ENCODE measurements at regions not wholly inside any gene's neighbourhood (a gene's known extent, or its start where the extent isn't known, plus 50 kb on each side); places are given as distances from the start of the nearest gene placed in this dataset.
"Not testable (repeated sequence)": the region's sequence is repeated elsewhere in the genome, so short reads cannot be mapped to it uniquely, and the experiment has no call there.

DNA sequence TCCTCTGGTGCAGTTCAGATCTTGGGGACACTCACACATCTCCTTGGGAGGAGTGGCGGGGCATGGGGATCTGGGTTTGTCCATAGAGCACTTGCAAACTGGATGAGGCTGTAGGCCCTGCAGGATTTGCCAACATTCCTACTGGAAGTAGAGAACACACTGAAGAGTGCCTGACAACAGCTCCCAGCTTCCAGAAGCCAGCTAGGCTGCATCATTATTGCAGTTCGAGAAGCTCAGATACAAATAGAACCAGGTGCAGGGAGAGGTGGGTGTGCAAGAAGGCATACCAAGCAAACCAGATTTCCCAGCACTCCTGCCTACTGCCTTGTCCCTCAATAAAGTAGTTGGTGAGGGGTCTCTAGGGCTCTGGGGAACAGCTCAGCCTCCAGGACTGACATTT is 52.5 kb downstream of the RHOB start:
- no peak for DNase-seq (ENCODE audit: low spot score)

DNA sequence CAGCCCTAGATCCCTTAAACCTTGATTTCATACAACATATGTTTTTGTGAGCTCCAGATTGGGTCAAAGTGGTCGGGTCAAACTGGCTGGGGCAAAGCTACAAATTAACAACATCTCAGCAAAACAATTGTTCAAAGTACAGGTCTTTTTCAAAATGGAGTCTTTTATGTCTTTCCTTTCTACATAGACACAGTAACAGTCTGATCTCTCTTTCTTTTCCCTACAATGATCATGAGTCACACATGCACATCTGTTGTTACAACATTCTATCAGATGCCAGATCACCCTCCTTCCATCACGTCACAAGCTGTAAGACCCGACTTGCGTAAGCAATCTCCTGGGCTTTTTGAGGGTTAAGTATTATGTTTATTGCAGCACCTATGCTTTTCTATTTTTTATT is 55.1 kb downstream of the RHOB start:
- no peak for DNase-seq (ENCODE audit: low spot score)

DNA sequence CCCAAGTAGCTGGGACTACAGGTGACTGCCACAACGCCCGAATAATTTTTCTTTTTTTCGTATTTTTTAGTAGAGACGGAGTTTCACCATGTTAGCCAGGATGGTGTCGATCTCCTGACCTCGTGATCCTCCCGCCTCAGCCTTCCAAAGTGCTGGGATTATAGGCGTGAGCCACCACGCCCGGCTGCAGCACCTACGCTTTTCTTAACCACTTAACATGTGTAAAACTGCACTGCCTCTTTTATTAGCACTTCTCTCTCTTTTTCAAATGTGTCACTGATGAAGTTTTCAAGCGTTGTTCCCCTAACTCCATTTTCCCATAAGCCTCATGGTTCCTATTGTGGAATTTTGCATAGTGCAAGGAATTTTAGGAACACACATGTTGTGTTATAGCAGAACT is 55.6 kb downstream of the RHOB start:
- DNase-seq (ENCODE audit: low spot score), result not testable (repeated sequence)

DNA sequence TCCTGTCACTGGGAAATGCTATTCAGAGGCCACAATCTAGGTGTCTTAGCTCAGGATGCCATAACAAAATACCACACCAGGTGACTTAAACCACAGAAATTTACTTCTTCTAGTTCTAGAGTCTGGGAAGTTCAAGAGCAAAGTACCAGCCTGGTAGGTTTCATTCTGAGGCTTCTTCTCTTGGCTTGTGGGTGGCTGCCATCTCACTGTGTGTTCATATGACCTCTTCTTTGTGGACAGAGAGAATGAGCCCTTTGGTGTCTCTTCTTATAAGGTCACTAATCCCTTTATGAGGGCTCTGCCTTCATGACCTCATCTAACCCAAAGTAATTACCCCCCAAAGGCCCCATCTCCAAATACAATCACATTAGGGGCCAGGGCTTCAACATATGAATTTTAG is 57.3 kb downstream of the RHOB start:
- no peak for DNase-seq (ENCODE audit: low spot score)

DNA sequence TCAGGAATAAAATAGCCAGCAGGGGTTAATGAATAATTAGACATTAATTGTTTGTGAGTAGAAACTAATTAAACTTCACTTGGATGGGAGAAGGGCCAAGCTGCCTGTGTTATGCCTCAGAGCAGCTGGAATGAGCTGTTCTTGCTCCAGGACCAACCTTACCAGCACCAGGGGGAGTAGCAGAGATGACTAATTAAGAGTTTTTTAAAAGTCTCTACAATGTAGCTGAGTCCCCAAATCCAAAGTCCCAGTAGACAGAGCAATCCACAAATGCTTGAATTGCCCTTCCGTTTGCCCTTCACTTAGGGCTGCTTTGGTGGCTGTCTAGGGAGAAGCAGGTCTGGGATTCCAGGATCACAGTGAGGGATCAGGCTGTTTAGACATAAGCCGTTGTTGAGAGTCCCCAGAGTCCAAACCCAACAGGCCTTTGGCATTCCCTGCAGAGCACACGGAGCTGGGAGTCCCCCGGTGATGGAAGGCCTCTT is 59.4 kb downstream of the RHOB start:
- DNase-seq (ENCODE audit: low spot score), result no peak

DNA sequence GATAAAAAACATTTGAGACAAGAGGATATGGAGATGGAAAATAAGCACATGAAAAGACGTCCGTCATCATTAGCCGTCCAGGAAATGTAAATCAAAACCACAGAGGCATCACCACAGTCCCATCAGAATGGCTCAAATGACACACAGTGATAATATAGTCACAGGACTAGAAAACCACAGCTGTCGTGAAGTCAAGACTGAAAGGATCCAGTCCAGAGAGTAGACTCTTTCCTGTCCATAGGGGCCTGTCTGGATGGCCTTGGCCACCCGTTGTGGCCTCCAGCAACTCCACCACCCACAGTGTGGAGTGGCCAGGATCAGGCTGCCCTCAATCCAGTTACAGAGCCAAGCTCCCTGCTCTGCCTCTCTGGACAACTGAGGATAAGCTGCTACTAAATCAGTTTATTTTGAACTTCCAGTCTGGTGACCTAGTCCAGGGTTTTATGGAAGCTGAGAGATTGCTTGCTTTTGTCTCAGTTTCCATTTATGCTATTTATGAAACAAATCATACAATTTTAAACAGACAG is 60.4 kb downstream of the RHOB start:
- no peak for DNase-seq (ENCODE audit: low spot score)

DNA sequence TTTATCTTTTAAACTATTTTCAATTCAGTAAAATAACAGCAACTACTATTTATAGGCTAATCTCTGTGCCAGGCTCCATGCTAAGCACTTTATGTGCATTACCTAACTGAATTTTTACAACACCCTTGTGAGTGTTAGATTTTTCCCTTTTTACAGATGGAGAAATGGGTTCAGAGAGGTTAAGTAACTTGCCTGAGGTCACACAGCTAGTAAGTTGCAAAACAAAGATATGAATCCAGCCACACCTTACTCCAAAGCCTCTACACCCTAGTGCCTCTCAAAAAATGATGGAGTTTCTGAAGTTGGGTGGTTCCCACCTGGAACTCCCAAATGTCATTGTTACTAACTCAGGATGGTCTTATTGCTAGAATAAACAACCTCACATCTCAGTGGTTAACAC is 60.8 kb downstream of the RHOB start:
- DNase-seq (ENCODE audit: low spot score), result no peak

DNA sequence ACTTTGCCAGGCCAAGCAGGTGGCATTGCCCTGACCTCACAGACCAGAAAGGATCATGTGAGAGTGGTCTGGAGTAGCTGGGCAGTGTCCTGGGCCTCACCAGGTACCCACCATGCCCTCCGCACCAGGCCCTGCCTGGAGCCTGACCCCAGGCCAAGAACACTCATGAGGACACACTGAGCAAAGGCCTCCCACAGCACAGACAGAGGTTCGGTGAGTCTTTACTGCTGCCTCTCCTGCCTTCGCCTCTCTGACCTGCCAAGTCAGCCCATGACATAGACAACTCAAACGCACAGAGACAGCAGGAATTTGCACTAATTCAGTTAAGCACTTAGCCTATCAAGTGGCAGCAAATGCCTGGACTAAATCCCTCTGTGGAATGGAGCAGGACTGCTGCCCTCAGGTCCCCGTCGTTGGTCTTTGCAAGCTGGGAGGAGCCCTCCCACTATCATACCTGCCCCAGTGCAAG is 62.5 kb downstream of the RHOB start:
- DNase-seq (ENCODE audit: low spot score), result no peak

DNA sequence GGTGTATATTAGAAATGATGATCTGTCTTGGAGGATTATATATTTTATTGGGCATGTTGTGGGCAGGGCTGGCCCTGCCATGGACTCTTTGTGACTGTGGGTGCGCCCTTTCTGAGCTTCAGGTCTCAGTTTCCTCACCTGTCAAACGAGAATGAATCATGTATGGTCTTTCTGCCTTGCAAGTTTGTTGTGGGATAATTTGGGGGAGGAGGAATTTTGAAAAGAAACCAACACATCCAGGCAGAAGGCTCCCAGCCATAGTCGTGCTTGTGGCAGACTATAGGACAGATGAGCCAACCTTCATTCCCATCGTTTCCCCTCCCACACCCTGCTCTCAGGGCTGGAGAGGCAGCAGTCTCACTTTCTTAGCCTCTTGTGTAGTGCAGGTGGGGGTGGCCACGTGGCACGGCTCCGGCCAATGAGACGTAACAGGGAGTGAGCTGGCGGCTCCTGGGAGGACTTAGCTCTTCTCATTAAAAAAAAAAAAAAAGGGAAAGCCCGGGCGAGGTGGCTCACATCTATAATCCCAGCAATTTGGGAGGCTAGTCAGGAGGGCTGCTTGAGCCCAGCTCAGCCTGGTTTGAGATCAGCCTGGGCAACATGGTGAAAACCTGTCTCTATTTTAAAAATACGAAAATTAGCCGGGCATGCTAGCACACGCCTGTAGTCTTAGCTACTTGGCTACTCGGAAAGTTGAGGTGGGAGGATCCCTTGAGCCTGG is 63.1 kb downstream of the RHOB start:
- peak; percentile 77 for DNase-seq (ENCODE audit: low spot score)

DNA sequence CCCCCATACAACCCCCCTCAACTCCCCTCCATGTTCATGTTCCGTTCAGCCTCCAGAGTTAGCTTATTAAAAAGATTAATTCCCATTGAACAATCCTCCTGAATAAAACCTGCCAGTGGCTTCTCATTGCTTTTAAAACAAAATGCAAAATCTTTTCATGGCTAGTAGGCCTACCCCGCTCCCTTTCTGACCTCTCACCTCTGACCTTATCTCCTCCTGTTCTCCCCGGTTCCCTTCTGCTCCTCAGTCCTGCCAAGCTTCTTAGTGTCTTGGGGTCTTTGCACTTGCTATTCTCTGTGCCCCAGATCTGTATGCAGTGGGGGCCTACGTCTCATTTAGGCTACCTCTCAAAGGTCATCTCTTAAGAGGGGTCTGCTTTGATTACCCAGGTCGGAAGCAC is 64.3 kb downstream of the RHOB start:
- DNase-seq (ENCODE audit: low spot score), result no peak

DNA sequence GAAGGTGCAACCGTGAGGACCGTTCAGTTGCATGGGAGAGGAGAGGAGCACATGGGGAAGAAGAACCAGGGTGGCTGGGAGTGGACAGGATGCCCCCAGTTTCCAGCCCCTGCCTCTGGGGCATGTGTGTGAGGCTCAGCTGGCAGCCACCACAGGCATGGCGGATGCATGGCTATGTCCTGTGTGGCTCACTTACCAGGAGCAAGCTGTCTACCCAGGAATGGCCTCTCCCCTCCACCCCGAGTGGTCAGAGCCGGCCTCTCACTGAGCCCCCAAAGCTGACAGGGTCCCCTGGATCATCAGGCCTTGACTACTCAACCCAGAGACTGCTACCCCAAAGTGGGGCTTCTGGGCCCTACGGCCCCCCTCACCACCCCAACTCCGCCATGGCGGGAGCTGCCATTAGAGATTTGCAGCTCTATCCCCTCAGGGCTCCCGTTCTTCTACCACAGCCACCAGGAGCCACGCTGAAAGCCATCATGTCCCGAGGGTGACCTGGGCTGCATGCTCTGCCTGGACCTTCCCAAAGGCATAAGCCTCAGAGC is 65.3 kb downstream of the RHOB start:
- DNase-seq (ENCODE audit: low spot score), result no peak

DNA sequence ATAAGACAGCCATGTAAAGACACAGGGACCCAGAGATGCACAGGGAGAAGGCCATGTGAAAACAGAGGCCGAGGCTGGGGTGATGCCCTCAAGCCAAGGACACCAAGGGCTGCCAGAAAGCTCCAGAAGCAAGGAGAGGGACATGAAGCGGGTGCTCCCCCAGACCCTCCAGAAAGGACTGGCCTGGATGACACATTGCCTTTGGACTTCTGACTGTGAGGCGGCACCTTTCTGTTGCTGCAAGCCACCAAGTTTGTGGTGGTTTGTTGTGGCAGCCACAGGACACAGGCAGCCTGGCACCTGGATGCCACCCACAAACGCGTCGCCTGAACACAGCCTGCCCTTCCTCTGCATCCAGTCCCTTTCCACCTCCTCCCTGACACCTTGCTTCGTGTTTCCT is 67.1 kb downstream of the RHOB start:
- no peak for DNase-seq (ENCODE audit: low spot score)

DNA sequence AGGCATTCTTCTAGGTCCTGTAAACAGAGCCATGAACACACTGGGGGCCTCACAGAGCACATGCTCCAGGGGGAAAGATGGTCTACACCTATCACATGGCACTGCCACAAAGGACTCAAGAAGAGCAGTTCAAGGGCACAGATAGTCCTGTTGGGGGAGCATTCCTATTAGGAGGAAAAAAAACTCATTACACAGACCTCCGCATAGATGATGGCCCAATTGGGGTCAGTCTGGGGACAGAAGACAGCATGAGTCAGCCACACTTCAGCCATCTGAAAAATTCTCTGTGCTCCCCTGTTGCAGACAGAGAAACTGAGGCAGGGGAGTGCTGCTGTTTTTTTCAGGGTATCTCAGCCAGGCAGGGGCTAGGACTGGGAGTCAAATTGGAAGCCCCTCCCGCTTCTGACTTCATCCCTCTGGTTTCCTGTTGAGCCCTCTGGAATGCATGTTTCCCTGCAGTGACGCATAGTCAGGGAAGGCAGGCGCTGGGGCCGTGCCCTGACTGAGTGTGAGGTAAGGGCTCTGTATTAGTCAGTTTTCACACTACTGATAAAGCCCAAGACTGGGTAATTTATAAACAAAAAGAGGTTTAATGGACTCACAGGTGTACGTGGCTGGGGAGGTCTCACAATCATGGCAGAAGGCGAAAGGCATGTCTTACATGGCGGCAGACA is 67.9 kb downstream of the RHOB start:
- DNase-seq (ENCODE audit: low spot score), result no peak

DNA sequence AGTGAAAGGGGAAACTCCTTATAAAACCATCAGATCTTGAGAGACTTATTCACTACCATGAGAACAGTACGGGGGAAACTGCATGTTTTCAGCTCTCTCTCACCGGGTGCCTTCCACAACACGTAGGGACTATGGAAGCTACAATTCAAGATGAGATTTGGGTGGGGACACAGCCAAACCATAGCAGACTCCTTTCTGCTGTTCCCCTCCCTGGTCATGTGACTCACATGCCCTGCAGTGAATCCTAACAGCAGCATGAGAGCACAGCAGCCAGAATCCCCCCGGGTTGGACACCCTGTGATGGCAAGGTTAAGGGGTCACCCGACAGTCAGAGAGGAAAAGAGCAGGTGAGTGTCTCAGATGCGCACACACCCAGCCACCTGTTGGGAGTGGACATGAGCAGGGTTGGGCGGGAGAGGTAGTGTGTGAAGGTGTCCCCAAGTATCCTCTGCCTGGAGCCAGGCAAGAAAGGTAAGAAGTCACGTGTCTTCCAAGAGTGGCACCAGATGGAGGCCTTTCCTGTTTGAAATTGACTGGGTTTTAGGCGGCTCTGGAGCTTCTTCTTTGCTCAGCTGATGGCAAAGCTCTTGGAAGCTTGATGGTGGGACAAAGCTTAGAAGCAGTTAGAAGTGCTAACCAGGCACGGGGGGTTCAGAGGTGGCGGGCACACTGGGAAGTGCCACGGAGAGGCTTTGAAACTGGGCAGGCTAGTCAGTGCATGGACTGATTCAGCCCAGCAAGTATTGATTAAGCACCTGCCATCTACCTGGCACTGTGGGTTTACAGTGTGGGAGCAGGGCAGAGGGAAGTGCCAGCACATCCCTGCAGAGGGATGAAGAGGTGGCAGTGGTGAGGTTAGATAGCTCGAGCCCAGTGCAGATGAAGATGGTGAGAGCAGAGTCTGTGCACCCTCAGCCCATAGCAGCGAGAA is 68.7 kb downstream of the RHOB start:
- no peak for DNase-seq (ENCODE audit: low spot score)

DNA sequence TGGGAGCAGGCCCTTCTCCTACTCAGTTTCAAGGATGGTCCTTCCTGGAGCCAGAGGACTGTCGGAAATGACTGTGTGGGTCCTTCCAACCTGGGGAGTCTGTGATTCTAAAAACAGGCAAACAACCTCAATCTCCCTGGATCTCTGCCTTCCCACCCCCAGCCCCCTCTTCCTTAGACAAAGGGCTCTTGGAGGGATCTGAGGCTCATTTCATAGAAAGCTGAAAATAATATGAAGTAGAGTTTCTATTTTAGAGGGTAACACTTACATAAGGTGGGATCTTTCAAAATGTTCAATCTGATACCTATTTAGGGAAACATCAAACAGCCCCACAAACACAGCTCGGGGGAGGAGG is 69.4 kb downstream of the RHOB start:
- no peak for DNase-seq (ENCODE audit: low spot score)

DNA sequence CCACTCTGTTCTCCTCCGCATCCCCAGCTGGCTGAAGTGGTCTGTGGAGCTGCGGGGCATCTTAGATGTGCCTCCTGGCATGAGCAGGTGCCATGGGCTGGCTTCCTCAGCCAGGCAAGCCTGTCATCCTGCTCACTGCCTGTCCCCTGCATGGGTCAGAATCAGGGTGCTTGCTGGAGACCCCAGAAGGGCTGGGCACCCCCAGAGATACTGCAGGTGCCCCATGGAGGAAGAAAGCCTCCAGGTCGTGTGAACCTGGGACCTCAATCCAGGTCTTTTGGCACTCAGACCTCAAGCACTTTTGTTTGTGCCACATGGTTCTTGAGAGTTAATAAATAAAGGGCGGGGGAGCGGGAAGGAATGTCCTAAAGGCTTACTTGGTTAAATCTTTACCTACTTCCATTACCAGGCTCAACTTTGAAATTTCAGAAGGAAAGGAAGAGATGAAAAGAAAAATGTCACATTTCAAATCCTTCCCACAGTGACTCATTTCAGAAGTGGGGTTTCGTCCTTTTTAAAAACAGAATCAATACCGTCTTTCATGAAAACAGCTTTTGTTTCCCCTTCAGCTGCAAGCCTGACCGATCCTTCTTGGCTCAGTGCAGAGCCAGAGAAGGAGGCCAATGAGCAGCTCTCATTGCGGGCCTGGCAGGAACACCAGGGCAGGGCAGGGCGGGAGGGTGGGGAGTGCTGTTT is 69.9 kb downstream of the RHOB start:
- no peak for DNase-seq (ENCODE audit: low spot score)

DNA sequence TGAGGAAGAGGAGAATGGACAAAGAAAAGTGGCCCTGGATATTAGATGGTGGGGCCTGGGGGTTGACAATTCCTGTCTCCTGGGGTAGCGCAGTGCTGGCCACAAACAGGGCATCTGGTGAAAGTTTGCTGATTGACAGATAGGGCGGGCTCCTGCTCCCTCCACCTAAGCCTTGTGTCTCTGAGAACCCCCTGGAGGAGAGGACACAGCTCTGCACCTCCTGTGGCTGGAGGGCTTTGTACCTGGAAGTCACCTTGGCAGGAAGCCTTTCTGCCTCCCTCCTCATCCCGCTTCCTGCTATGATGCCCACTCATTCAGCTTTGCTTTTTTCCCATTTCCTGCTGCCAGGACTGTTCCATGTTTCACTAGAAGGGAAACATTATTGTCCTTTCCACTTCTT is 72.4 kb downstream of the RHOB start:
- DNase-seq (ENCODE audit: low spot score), result no peak

DNA sequence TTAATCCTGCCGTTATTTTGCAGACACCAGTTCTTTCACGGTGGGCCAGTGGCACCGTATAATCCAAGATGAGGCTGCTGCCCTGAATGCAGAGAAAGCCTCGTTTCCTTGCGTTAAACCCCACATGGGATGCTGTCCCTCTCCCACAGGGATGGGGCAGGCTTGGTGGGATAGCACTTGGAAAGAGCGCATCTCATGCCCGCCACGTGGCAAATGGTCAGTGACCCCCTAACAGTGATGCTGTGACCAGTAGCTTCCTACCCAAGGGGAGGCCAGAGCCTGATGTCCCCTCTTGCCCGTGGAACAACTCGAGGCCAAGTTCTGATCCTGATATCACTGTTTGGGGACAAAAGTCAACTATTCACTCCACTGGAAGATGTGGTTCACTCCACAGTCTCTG is 73.3 kb downstream of the RHOB start:
- DNase-seq (ENCODE audit: low spot score), result no peak

DNA sequence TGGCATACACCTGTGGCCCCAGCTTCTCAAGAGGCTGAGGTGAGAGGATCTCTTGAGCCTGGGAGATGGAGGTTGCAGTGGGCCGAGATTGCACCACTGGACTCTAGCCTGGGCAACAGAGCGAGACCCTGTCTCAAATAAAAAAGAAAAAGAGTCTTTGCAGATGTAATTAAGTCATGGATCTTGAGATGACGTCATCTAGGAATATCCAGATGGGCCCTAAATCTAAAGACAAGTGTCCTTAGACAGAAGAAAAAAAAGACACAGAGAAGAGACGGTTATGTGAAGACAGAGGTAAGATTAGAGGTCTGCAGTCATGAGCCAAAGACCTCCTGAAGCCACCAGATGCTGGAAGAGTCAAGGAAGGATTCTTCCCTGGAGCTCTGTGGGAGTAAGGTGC is 74.3 kb downstream of the RHOB start:
- DNase-seq (ENCODE audit: low spot score), result no peak

DNA sequence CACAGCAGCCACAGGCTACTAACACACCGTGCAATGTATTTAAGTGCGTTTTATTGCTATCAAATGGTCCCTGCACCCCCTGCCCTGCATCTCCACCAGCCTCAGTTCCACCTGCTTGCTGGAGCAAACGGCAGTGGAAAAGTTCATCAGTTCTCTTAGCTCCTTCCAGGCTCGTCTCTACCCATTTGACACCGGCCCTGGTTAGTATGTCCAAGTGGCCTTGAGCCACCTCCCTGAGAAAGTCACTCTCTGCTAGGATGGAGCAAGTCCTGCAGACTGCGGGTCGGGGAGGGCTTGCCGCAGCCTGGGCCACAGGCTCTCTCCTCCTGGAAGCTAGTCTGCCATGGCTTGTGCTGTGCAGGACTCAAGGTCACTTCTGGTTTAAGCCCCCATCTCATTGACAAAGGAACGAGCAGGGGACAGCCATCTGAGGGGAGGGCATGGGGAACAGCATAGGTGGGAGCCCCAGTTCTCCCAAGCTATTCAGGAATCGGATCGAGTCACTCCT is 74.9 kb downstream of the RHOB start:
- DNase-seq (ENCODE audit: low spot score), result no peak

DNA sequence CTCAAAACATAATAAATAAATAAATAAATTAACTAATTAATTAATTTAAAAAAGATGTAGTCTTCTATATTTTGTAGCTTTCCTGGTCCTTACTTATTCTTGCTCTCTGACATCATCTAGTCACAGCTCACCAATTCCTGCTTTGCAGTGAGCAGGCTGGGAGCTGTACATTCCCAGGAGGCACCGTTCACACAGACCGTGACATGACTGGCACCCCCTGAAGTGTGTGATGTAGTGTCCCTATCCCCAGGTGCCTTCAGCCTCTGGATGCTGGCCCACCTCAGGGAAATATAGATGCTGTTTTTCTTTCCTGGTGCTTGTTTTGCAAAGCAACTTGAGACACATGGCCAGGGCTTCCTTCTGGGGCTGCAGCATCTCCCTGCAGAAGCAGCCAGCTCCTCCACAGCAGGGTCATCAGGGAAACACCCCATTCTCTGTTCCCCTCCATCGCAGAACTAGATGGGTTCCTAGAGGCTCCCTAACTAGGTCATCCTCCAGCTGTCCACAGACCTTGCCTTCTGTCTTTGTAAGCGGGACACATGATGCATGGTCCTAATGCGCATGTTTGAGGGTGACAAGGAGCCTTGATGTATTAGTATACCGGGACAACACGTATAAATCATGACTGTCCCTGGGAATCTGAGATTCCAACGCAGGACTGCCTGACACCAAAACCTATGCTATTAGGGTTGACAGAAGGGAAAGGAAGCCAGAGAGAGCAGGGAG is 76.4 kb downstream of the RHOB start:
- DNase-seq (ENCODE audit: low spot score), result no peak
